Tibial nerve (tissue), 4 donors: ENCODE measurements at regions not wholly inside any gene's neighbourhood (a gene's known extent, or its start where the extent isn't known, plus 50 kb on each side); places are given as distances from the start of the nearest gene placed in this dataset.

Experiments
- CTCF ChIP-seq, 5 experiments: fragments of 200-600 bp in 3 of 5; fragments of 450-650 bp in 2 of 5; sonication (generic) in 3 of 5; IDR thresholded peaks; one replicate each; pipeline ENCODE4 v1.5.1; 2016 to 2019; ENCODE audit warnings: antibody characterized with exemption in 5 of 5, mild to moderate bottlenecking in 3 of 5, moderate library complexity in 2 of 5
- EP300 ChIP-seq, 2 donors: sonication (generic); formaldehyde crosslinking; IDR thresholded peaks; one replicate each; pipeline ENCODE4 v1.6.1; 2017; ENCODE audit warnings: antibody characterized with exemption in 2 of 2, mild to moderate bottlenecking in 1 of 2
- POLR2A ChIP-seq, 2 donors: fragments of 450-650 bp; IDR thresholded peaks; one replicate each; pipeline ENCODE4 v1.6.1; 2017; ENCODE audit warnings: antibody characterized with exemption in 2 of 2, mild to moderate bottlenecking in 2 of 2, moderate library complexity in 2 of 2

DNA sequence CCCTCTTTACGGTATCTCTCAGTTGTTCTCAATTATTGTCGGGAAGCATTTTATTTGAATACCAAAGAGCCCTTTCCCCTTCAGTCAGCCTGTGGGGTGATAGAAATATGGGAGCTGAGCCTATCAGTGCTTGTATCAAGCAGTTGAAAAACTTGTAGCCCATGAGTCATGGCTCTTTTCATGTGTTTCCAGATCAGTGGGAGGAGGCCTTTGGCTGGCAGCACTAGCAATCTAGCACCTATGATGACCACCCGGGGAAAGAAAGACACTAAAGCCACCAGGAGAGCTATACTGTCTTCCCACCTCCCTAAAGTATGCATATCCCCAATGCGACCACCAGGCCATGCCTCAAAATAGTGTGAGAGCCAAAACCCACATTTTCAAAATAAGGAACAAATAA lies 696.9 kb upstream of the C9orf72 start:
- TF ChIP-seq POLR2A (IDR thresholded peaks at IDR 0.05): no peak
- no peak for TF ChIP-seq CTCF (IDR thresholded peaks at IDR 0.05)
- TF ChIP-seq EP300 (IDR thresholded peaks at IDR 0.05): no peak
